Kidney epithelial cell (primary cell): ENCODE measurements at regions not wholly inside any gene's neighbourhood (a gene's known extent, or its start where the extent isn't known, plus 50 kb on each side); places are given as distances from the start of the nearest gene placed in this dataset.
"Not testable (repeated sequence)": the region's sequence is repeated elsewhere in the genome, so short reads cannot be mapped to it uniquely, and the experiment has no call there.

Experiments used
- DNase-seq: peaks from one replicate; pipeline ENCODE4 v3.0.0-alpha.2; 2010; ENCODE audit warnings: low read depth
- H3K27me3 ChIP-seq: 2 replicates; pipeline ENCODE4 v1.6.0; 2011; ENCODE audit warnings: low read length; ENCODE audit not compliant: control insufficient read depth, insufficient read depth
- H3K36me3 ChIP-seq: 2 replicates; pipeline ENCODE4 v1.5.1; 2011; ENCODE audit warnings: low read length; ENCODE audit not compliant: control insufficient read depth, insufficient read depth
- H3K4me3 ChIP-seq: 2 replicates; pipeline ENCODE4 v1.5.1; 2011; ENCODE audit warnings: low read depth, mild to moderate bottlenecking, control low read depth, low read length
- TF ChIP-seq, protein P1 (sequence below): IDR thresholded peaks from 2 replicates; pipeline ENCODE4 v1.5.1; 2011; ENCODE audit warnings: mild to moderate bottlenecking, moderate library complexity, low read length, control low read depth, inconsistent platforms; ENCODE audit not compliant: insufficient read depth, poor library complexity, severe bottlenecking

DNA sequence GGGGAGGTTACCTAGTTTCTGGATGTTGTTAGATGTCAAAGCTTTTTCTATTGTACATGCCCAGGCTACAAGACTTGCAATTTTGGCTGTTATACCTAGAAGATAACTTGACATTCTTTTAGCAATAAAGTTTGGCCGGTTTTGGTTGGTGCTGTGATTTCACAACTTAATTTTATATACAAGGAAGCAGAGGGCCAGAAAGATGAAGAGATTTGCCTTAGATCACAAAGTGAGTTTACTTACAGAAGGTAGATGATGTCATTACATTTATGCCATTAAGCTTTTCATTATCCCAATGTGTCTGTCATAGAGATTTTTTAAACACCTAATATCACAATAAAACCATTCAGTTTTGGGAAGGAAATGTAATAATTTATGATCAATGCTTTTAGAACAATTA lies 698.7 kb upstream of the ANO3 start:
- no peak for DNase-seq
- TF ChIP-seq, protein P1, sequence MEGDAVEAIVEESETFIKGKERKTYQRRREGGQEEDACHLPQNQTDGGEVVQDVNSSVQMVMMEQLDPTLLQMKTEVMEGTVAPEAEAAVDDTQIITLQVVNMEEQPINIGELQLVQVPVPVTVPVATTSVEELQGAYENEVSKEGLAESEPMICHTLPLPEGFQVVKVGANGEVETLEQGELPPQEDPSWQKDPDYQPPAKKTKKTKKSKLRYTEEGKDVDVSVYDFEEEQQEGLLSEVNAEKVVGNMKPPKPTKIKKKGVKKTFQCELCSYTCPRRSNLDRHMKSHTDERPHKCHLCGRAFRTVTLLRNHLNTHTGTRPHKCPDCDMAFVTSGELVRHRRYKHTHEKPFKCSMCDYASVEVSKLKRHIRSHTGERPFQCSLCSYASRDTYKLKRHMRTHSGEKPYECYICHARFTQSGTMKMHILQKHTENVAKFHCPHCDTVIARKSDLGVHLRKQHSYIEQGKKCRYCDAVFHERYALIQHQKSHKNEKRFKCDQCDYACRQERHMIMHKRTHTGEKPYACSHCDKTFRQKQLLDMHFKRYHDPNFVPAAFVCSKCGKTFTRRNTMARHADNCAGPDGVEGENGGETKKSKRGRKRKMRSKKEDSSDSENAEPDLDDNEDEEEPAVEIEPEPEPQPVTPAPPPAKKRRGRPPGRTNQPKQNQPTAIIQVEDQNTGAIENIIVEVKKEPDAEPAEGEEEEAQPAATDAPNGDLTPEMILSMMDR = no peak
- H3K36me3 ChIP-seq = no peaks in the 10 kb centered on the region
- H3K4me3 ChIP-seq = no peak overlapping the region
- no peaks in the 10 kb centered on the region for H3K27me3 ChIP-seq

DNA sequence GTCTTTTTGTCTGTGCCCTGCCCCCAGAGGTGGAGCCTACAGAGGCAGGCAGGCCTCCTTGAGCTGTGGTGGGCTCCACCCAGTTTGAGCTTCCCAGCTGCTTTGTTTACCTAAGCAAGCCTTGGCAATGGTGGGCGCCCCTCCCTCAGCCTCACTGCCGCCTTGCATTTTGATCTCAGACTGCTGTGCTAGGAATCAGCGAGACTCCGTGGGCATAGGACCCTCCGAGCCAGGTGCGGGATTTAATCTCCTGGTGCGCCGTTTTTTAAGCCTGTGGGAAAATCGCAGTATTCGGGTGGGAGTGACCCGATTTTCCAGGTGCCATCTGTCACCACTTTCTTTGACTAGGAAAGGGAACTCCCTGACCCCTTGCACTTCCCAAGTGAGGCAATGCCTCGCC lies 682.7 kb upstream of the ANO3 start:
- H3K36me3 ChIP-seq, H3K27me3 ChIP-seq, DNase-seq, H3K4me3 ChIP-seq: not testable (repeated sequence)

DNA sequence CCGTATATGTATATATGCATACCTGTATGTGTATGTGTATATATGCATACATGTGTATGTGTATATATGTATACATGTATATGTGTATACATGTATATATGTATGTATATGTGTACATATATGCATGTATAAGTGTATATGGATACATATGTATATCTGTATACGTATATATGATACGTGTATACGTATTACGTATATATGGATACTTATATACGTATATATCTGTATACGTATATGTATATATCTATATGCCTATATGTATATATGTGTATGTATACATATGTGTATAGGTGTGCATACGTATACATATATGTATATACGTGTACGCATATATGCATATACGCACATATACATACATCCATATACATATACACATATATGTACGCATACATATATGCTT lies 681.6 kb upstream of the ANO3 start:
- no peak overlapping the region for H3K4me3 ChIP-seq
- H3K36me3 ChIP-seq = no peaks in the 10 kb centered on the region
- H3K27me3 ChIP-seq = no peaks in the 10 kb centered on the region
- TF ChIP-seq, protein P1 = no peak
- no peak for DNase-seq

DNA sequence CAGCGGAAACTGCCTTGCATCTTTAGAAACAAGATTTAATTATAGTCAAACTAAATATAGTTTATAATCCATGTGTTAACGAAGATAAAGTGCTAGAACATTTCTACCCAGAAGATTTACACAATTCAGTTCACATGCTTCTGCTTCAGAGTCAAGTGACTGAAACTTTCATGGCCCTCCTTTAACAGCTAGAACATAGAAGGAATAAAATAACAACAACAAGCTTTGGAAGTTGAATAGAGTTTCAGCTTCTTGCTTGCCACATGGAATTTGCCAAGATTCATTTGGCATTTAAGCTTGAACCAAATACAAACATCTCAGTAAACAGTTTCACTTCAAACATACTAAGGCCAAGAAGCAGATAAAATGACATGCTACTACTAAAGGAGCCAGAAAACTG lies 676.3 kb upstream of the ANO3 start:
- no peaks in the 10 kb centered on the region for H3K36me3 ChIP-seq
- no peak for DNase-seq
- TF ChIP-seq, protein P1 = no peak
- no peaks in the 10 kb centered on the region for H3K27me3 ChIP-seq
- H3K4me3 ChIP-seq = no peak overlapping the region

DNA sequence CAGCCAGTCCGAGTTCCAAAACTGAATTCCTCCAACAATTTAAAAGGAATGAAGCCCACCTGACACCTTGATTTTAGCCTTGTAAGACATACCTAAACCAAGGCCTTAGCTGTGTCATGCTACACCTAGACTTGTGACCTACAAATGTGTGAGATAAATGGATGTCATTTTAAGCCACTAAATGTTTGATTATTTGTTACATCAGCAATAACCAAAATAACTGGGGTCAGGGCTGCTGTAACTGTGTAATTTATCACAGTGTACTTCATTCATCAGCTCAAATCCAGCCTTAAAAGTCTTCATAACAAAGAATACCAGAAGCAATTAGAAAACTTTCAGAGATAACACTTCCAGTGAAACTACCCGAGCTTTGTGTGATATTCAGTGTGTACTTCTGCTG lies 673.0 kb upstream of the ANO3 start:
- Histone ChIP-seq H3K4me3 (no peak overlapping the region), H3K36me3 (no peaks in the 10 kb centered on the region), H3K27me3 (no peaks in the 10 kb centered on the region)
- TF ChIP-seq, protein P1 = no peak
- no peak for DNase-seq

DNA sequence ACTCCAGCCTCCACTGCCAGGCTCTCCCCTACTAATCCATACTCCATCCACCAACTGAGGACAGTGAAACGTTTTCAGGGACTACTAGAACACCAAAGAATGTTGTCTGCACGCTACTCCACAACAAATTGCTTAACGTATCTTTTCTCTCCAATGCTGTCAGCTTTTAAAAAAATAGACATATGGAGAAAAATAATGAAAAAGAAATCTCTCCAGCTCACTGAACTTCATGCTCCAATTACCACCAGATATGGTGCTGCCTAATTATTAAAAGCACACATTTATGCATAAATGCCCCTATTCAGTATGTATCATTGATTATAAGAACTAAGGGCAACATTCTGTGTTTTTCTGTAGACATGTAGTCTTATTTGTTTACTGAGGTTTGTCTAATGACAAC lies 672.2 kb upstream of the ANO3 start:
- Histone ChIP-seq H3K27me3 (no peaks in the 10 kb centered on the region), H3K4me3 (no peak overlapping the region), H3K36me3 (no peaks in the 10 kb centered on the region)
- TF ChIP-seq, protein P1 = no peak
- no peak for DNase-seq

DNA sequence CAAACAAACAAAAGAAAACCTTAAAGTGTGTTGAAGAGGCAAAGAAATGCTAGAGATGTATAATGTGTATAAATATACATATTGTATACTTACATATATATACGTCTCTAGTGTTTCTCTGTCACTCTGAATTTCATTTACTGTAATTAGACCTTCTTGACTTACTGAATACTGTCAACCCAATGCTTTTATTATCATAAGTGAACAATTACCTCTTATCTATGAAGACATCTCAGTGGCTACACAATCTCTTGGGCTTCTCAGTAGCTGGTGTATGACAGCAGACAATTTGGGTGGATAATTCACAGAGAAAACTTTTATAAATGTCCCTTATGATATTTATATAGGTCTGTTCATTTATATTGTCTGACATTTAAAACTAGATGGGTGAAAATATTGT lies 664.1 kb upstream of the ANO3 start:
- no peak for DNase-seq
- H3K4me3 ChIP-seq = no peak overlapping the region
- no peaks in the 10 kb centered on the region for H3K36me3 ChIP-seq
- TF ChIP-seq, protein P1 = no peak
- H3K27me3 ChIP-seq = no peaks in the 10 kb centered on the region
